GM23338 (cell line): ENCODE measurements at regions not wholly inside any gene's neighbourhood (a gene's known extent, or its start where the extent isn't known, plus 50 kb on each side); places are given as distances from the start of the nearest gene placed in this dataset.

Experiments
- ATAC-seq: fragments of 200-7000 bp; cut with Tn5 transposase; 3 replicates; pipeline ENCODE4 v1.9.1; 2020
- DNase-seq: peaks from one replicate; pipeline ENCODE4 v3.0.0-alpha.2; 2015; ENCODE audit warnings: low spot score
- H2AFZ ChIP-seq: fragments of 200-600 bp; sonication (generic); 2 replicates; pipeline ENCODE4 v1.8.0; 2016; ENCODE audit warnings: antibody characterized with exemption, mild to moderate bottlenecking, moderate library complexity
- H3F3A ChIP-seq: fragments of 200-600 bp; sonication (generic); replicated peaks from 2 replicates; pipeline ENCODE4 v1.8.0; 2017; ENCODE audit warnings: antibody characterized with exemption, mixed run types, low read depth
- H3K27ac ChIP-seq: fragments of 200-600 bp; sonication (generic); 2 replicates; pipeline ENCODE4 v1.6.1; 2016; ENCODE audit warnings: low read depth
- H3K27me3 ChIP-seq: fragments of 200-600 bp; sonication (generic); 2 replicates; pipeline ENCODE4 v1.8.0; 2016; ENCODE audit warnings: mild to moderate bottlenecking, mixed run types, moderate library complexity; ENCODE audit not compliant: insufficient read depth
- H3K36me3 ChIP-seq: fragments of 200-600 bp; sonication (generic); 2 replicates; pipeline ENCODE4 v1.8.0; 2016; ENCODE audit warnings: mild to moderate bottlenecking; ENCODE audit not compliant: insufficient read depth
- H3K4me1 ChIP-seq: fragments of 200-600 bp; sonication (generic); 2 replicates; pipeline ENCODE4 v1.8.0; 2016; ENCODE audit warnings: mild to moderate bottlenecking, moderate library complexity; ENCODE audit not compliant: insufficient read depth
- H3K4me2 ChIP-seq: fragments of 200-600 bp; sonication (generic); 2 replicates; pipeline ENCODE4 v1.7.1; 2017; ENCODE audit warnings: mixed run types
- H3K4me3 ChIP-seq: fragments of 200-600 bp; sonication (generic); 2 replicates; pipeline ENCODE4 v1.6.1; 2016; ENCODE audit warnings: mixed run types
- H3K79me2 ChIP-seq: fragments of 200-600 bp; sonication (generic); replicated peaks from 2 replicates; pipeline ENCODE4 v1.8.0; 2017; ENCODE audit warnings: mild to moderate bottlenecking; ENCODE audit not compliant: insufficient read depth
- H3K9me2 ChIP-seq: fragments of 200-600 bp; sonication (generic); 2 replicates; pipeline ENCODE4 v1.8.0; 2017; ENCODE audit not compliant: insufficient read depth
- H4K20me1 ChIP-seq: fragments of 200-600 bp; sonication (generic); replicated peaks from 2 replicates; pipeline ENCODE4 v1.8.0; 2017; ENCODE audit warnings: mild to moderate bottlenecking; ENCODE audit not compliant: insufficient read depth
- H3K27ac Mint-ChIP-seq: 2 replicates; pipeline ENCODE4 v1.8.0; 2020; ENCODE audit warnings: inconsistent platforms, mild to moderate bottlenecking, moderate library complexity, mixed read lengths
- H3K27me3 Mint-ChIP-seq: 3 replicates; pipeline ENCODE4 v1.8.0; 2022; ENCODE audit warnings: low read depth, mild to moderate bottlenecking, moderate library complexity, mixed read lengths, inconsistent platforms; ENCODE audit not compliant: insufficient read depth, poor library complexity
- H3K36me3 Mint-ChIP-seq: 3 replicates; pipeline ENCODE4 v1.8.0; 2021; ENCODE audit warnings: low read depth, mild to moderate bottlenecking, inconsistent platforms, moderate library complexity, mixed read lengths
- H3K4me1 Mint-ChIP-seq: 3 replicates; pipeline ENCODE4 v1.8.0; 2020; ENCODE audit warnings: mild to moderate bottlenecking, inconsistent platforms, mixed read lengths
- H3K4me3 Mint-ChIP-seq: 3 replicates; pipeline ENCODE4 v1.8.0; 2021; ENCODE audit warnings: moderate library complexity, mild to moderate bottlenecking, inconsistent platforms, mixed read lengths
- H3K9me3 Mint-ChIP-seq: 3 replicates; pipeline ENCODE4 v1.8.0; 2020; ENCODE audit warnings: moderate library complexity, mild to moderate bottlenecking, inconsistent platforms, mixed read lengths
- CREB1 ChIP-seq: fragments of 250-450 bp; sonication (Bioruptor Pico); IDR thresholded peaks from 2 replicates; pipeline ENCODE4 v1.5.0; 2020; ENCODE audit warnings: low read depth, mild to moderate bottlenecking, moderate library complexity
- CTCF ChIP-seq, 2 experiments: fragments of 200-600 bp in 1 of 2; sonication (generic) in 1 of 2; conservative IDR thresholded peaks; 2 replicates each; pipeline versions ENCODE4 v1.5.1 to v1.6.1; 2016 to 2017; ENCODE audit warnings: antibody characterized with exemption in 2 of 2, low read depth in 2 of 2, mild to moderate bottlenecking in 2 of 2, moderate library complexity in 1 of 2
- EZH2phosphoT487 ChIP-seq: fragments of 200-600 bp; sonication (generic); IDR thresholded peaks from one replicate; pipeline ENCODE4 v1.8.1; 2018; ENCODE audit warnings: antibody characterized with exemption; ENCODE audit not compliant: unreplicated experiment
- JUNB ChIP-seq: IDR thresholded peaks from one replicate; pipeline ENCODE4 v1.6.1; 2016; ENCODE audit warnings: antibody characterized with exemption; ENCODE audit not compliant: unreplicated experiment
- NANOG ChIP-seq: IDR thresholded peaks from 2 replicates; pipeline ENCODE4 v1.6.1; 2016; ENCODE audit warnings: antibody characterized with exemption, borderline replicate concordance
- POLR2AphosphoS5 ChIP-seq: IDR thresholded peaks from 2 replicates; pipeline ENCODE4 v1.6.1; 2016; ENCODE audit warnings: antibody characterized with exemption, low read depth
- ZNF114 ChIP-seq: fragments of 250-450 bp; sonication (Bioruptor Pico); IDR thresholded peaks from 2 replicates; pipeline ENCODE4 v1.5.0; 2020; ENCODE audit warnings: mild to moderate bottlenecking, moderate library complexity
- ZNF331 ChIP-seq: fragments of 250-450 bp; sonication (Bioruptor Pico); IDR thresholded peaks from 2 replicates; pipeline ENCODE4 v1.5.0; 2020; ENCODE audit warnings: low read depth, mild to moderate bottlenecking, moderate library complexity
- ZNF462 ChIP-seq: fragments of 250-450 bp; sonication (Bioruptor Pico); IDR thresholded peaks from 2 replicates; pipeline ENCODE4 v1.5.0; 2020; ENCODE audit warnings: mild to moderate bottlenecking, moderate library complexity

GRCh38 chr1:67534627-67535065, 104.4 kb upstream of the SERBP1 start (continued):
- TF ChIP-seq ZNF462: no peak
- no peak for TF ChIP-seq NANOG
- TF ChIP-seq ZNF331 (CRISPR knock-in tag): no peak
- no peak for TF ChIP-seq CREB1
- TF ChIP-seq EZH2phosphoT487: no peak
- TF ChIP-seq POLR2AphosphoS5: no peak
- TF ChIP-seq ZNF114 (CRISPR knock-in tag): no peak
- no peak for TF ChIP-seq JUNB

- Histone ChIP-seq H3K4me3 (no peak overlapping the region), H2AFZ (no peak overlapping the region), H3K27ac (no peak overlapping the region), H3K27me3 (no peaks in the 10 kb centered on the region), H3F3A (no peaks in the 10 kb centered on the region), H3K4me1 (no peaks in the 10 kb centered on the region), H3K4me2 (no peak overlapping the region), H3K9me2 (no peaks in the 10 kb centered on the region), H4K20me1 (no peaks in the 10 kb centered on the region), H3K79me2 (no peaks in the 10 kb centered on the region), H3K36me3 (no peaks in the 10 kb centered on the region)
- ATAC-seq (peak; percentile 86), DNase-seq (peak; percentile 82)
- TF ChIP-seq POLR2AphosphoS5 (no peak), CTCF (conservative IDR thresholded peaks at IDR 0.05; ENCODE audit: low read depth in 2 of 2) (peak; percentile 97 to 99)
- H3K27me3 Mint-ChIP-seq: peaks cover 2% of the 10 kb centered on the region
- peaks cover 2% of the 10 kb centered on the region; the same call in 1 of the 3 replicates for H3K4me1 Mint-ChIP-seq
- H3K27ac Mint-ChIP-seq: no peak overlapping the region
- H3K9me3 Mint-ChIP-seq: no peaks in the 10 kb centered on the region; the same call in 2 of the 3 replicates
- H3K4me3 Mint-ChIP-seq: no peak overlapping the region
- no peaks in the 10 kb centered on the region for H3K36me3 Mint-ChIP-seq
These were observed 105.3 kb upstream of the SERBP1 start for GRCh38 chr1:67535474-67535873.
